ENCODE measurements at regions not wholly inside any gene's neighbourhood (a gene's known extent, or its start where the extent isn't known, plus 50 kb on each side); places are given as distances from the start of the nearest gene placed in this dataset.

DNA sequence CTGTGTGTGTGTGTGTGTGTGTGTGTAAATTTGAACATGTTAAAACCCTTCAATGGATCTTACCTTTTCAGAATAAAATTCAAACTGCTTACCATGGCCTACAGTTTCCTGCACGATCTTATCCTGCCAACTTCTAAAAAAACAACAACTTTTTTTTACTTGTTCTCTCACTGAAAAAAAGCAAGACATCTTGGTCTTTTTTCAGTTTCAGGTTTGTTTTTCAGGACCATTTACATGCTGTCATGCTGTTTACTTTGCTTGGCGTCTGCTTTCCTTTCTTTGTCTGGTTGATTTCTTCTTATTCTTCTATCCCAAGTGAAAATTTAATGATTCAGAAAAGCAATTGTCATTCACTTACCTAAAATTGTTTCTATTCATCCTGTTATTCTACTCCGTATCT lies 286.3 kb upstream of the TMEFF2 start:
- 74 to 84% (median 80%) methylated on average over 3 of the region's 3 CpGs for WGBS, 5 donors
- no peaks in the 10 kb centered on the region for H3K27me3 ChIP-seq (replicated peaks in 1 of 7)
- no peaks in the 10 kb centered on the region for H3K36me3 ChIP-seq
- intact Hi-C loops (cut with DNase I; ENCODE audit: low total_unique reads), result no loop called here
- H3K9me3 ChIP-seq, result peaks cover 0 to 5% (median 1%) of the 10 kb centered on the region in 8 donors
- TF ChIP-seq, protein P1, sequence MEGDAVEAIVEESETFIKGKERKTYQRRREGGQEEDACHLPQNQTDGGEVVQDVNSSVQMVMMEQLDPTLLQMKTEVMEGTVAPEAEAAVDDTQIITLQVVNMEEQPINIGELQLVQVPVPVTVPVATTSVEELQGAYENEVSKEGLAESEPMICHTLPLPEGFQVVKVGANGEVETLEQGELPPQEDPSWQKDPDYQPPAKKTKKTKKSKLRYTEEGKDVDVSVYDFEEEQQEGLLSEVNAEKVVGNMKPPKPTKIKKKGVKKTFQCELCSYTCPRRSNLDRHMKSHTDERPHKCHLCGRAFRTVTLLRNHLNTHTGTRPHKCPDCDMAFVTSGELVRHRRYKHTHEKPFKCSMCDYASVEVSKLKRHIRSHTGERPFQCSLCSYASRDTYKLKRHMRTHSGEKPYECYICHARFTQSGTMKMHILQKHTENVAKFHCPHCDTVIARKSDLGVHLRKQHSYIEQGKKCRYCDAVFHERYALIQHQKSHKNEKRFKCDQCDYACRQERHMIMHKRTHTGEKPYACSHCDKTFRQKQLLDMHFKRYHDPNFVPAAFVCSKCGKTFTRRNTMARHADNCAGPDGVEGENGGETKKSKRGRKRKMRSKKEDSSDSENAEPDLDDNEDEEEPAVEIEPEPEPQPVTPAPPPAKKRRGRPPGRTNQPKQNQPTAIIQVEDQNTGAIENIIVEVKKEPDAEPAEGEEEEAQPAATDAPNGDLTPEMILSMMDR (IDR thresholded peaks at IDR 0.05 in 8 of 11, conservative IDR thresholded peaks at IDR 0.05 in 3 of 11), result no peak
- TF ChIP-seq POLR2AphosphoS5 (IDR thresholded peaks at IDR 0.05) (no peak), POLR2A (IDR thresholded peaks at IDR 0.05) (no peak)
- DNase-seq, result no peak
- no peak overlapping the region for H3K4me3 ChIP-seq
- no peaks in the 10 kb centered on the region for H3K4me1 ChIP-seq
- no peak overlapping the region for H3K27ac ChIP-seq

DNA sequence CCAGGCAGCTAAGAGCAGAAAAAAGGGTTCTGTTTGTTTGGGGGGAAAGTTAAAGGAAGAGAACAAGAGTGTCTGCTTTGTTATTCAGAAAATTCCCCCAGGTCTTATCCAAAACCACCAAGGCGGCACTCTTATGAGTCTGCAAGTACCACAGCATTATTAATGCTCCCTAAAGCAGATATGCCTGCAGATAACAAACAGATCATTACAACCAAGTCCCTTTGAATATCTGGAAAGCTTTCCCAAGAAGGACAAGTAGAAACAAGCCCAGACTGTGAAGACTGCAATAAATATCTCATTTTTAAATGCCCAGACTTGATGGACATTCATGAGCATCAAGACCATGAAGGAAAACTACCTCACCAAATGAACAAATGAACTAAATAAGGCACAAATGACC lies 278.6 kb upstream of the TMEFF2 start:
- H3K4me1 ChIP-seq, result no peaks in the 10 kb centered on the region
- H3K27me3 ChIP-seq (replicated peaks in 1 of 7), result no peaks in the 10 kb centered on the region
- no peak overlapping the region for H3K27ac ChIP-seq
- TF ChIP-seq, protein P1 (IDR thresholded peaks at IDR 0.05 in 8 of 11, conservative IDR thresholded peaks at IDR 0.05 in 3 of 11), result no peak
- TF ChIP-seq POLR2A (IDR thresholded peaks at IDR 0.05) (no peak), POLR2AphosphoS5 (IDR thresholded peaks at IDR 0.05) (no peak)
- no peaks in the 10 kb centered on the region for H3K36me3 ChIP-seq
- DNase-seq, result no peak
- 0 to 4% (median 0%) methylated on average over 1 of the region's 1 CpG for WGBS, 5 donors
- peaks cover 0 to 30% (median 20%) of the 10 kb centered on the region in 8 donors for H3K9me3 ChIP-seq
- intact Hi-C loops (cut with DNase I; ENCODE audit: low total_unique reads), result no loop called here
- no peak overlapping the region for H3K4me3 ChIP-seq

DNA sequence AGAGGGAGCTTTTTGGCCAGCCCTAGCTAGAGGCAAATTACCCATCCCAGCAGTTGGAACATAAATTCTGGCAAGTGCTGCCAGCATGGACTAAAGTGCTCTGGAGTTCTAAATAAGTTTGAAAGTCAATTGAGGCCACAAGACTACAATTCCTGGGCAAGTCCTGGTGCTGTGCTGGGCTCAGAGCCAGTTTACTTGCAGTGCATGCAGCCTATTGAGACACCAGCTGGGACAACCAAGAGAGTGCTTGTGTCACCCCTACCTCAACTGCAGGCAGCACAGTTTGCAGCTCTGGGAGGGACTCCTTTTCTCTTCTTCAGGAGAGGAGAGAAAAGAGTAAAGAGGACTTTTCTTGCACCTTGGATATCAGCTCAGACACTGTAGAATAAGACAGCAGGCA lies 277.2 kb upstream of the TMEFF2 start:
- no peak for DNase-seq
- peaks cover 0 to 30% (median 20%) of the 10 kb centered on the region in 8 donors for H3K9me3 ChIP-seq
- no peaks in the 10 kb centered on the region for H3K4me1 ChIP-seq
- intact Hi-C loops (cut with DNase I; ENCODE audit: low total_unique reads), result no loop called here
- no peak overlapping the region for H3K27ac ChIP-seq
- H3K36me3 ChIP-seq, result no peaks in the 10 kb centered on the region
- no peak overlapping the region for H3K4me3 ChIP-seq
- TF ChIP-seq, protein P1 (IDR thresholded peaks at IDR 0.05 in 8 of 11, conservative IDR thresholded peaks at IDR 0.05 in 3 of 11), result no peak
- TF ChIP-seq POLR2A (IDR thresholded peaks at IDR 0.05) (no peak), POLR2AphosphoS5 (IDR thresholded peaks at IDR 0.05) (no peak)
- H3K27me3 ChIP-seq (replicated peaks in 1 of 7), result no peaks in the 10 kb centered on the region

DNA sequence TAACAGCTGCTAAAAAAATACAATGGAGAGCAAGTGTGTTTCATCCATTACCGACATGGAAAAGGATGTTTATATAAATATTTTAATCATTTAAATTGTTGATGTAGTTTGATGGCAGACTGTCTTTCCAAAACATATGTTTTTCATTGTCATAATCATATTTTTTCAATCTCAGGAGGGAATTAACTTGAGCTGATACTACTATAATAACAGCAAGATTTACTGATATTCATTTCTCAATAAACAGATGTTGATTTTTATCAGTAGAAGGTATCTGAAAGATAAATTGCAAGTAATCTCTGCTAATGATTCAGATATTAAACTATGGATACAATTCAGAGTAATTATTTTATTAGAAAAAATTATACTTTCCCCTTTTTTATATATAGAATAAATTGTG lies 274.9 kb upstream of the TMEFF2 start:
- no peak for TF ChIP-seq POLR2A (IDR thresholded peaks at IDR 0.05)
- TF ChIP-seq, protein P1 (IDR thresholded peaks at IDR 0.05 in 8 of 11, conservative IDR thresholded peaks at IDR 0.05 in 3 of 11), result no peak
- peaks cover 0 to 22% (median 16%) of the 10 kb centered on the region in 8 donors for H3K9me3 ChIP-seq

More for the DNA sequence above, 274.9 kb upstream of the TMEFF2 start:
- no peak for DNase-seq
- Histone ChIP-seq H3K36me3 (no peaks in the 10 kb centered on the region), H3K4me3 (no peak overlapping the region), H3K4me1 (no peaks in the 10 kb centered on the region), H3K27me3 (replicated peaks in 1 of 7) (no peaks in the 10 kb centered on the region), H3K27ac (no peak overlapping the region)
- intact Hi-C loops (cut with DNase I; ENCODE audit: low total_unique reads), result no loop called here
- 82 to 90% (median 87%) methylated on average over 1 of the region's 1 CpG for WGBS, 5 donors

Measured in spleen (tissue), 11 donors.